ENCODE measurements at regions not wholly inside any gene's neighbourhood (a gene's known extent, or its start where the extent isn't known, plus 50 kb on each side); places are given as distances from the start of the nearest gene placed in this dataset.

DNA sequence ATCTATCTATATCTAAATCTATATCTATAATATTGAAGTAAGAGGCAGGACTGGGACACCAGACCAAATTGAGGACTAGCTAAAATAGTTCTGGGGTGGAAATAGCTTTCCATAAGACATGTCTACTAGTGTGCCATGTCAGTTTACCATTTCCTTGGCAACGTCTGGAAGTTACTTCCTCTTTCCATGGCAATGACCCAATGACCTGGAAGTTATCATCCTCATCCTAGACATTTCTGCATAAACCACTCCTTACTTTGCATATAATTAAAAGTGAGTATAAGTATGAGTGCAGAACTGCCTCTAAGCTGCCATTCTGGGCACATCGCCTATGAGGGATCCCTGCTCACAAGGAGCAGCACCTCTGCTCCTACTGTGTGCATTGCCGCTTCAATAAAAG is 734.0 kb upstream of the GCFC2 start:
- no peaks in the 10 kb centered on the region for H3K79me2 ChIP-seq (ENCODE audit: low read length)
- H2AFZ ChIP-seq (ENCODE audit: low read length) = no peak overlapping the region
- no peaks in the 10 kb centered on the region for H3K9me2 ChIP-seq (replicated peaks; ENCODE audit: insufficient read depth, low read length)
- H3F3A ChIP-seq (ENCODE audit: insufficient read depth, low read length) = no peaks in the 10 kb centered on the region
- no peak overlapping the region for H3K4me3 ChIP-seq (ENCODE audit: low read length)
- no peak for TF ChIP-seq EZH2phosphoT487 (IDR thresholded peaks at IDR 0.05; ENCODE audit: low read length)
- no peak for TF ChIP-seq EZH2 (optimal IDR thresholded peaks at IDR 0.05; ENCODE audit: low read depth, low read length)
- H3K4me1 ChIP-seq (ENCODE audit: low read length) = no peaks in the 10 kb centered on the region
- no peak for DNase-seq
- H3K27me3 ChIP-seq (replicated peaks; ENCODE audit: insufficient read depth, low read length) = no peaks in the 10 kb centered on the region
- H3K27ac ChIP-seq (ENCODE audit: low read length) = no peak overlapping the region
- H4K20me1 ChIP-seq (ENCODE audit: insufficient read depth, low read length) = no peaks in the 10 kb centered on the region
- no peak overlapping the region for H3K4me2 ChIP-seq (ENCODE audit: low read depth, low read length)
- H3K9ac ChIP-seq (ENCODE audit: low read length) = no peak overlapping the region
- no peaks in the 10 kb centered on the region for H3K9me3 ChIP-seq (replicated peaks; ENCODE audit: insufficient read depth, low read length)
- no peaks in the 10 kb centered on the region for H3K36me3 ChIP-seq (replicated peaks; ENCODE audit: insufficient read depth, low read length)

- no peaks in the 10 kb centered on the region for H3K27me3 ChIP-seq (replicated peaks; ENCODE audit: insufficient read depth, low read length)
- TF ChIP-seq EZH2phosphoT487 (IDR thresholded peaks at IDR 0.05; ENCODE audit: low read length) = no peak
- TF ChIP-seq EZH2 (optimal IDR thresholded peaks at IDR 0.05; ENCODE audit: low read depth, low read length) = no peak
- TF ChIP-seq, protein P1, sequence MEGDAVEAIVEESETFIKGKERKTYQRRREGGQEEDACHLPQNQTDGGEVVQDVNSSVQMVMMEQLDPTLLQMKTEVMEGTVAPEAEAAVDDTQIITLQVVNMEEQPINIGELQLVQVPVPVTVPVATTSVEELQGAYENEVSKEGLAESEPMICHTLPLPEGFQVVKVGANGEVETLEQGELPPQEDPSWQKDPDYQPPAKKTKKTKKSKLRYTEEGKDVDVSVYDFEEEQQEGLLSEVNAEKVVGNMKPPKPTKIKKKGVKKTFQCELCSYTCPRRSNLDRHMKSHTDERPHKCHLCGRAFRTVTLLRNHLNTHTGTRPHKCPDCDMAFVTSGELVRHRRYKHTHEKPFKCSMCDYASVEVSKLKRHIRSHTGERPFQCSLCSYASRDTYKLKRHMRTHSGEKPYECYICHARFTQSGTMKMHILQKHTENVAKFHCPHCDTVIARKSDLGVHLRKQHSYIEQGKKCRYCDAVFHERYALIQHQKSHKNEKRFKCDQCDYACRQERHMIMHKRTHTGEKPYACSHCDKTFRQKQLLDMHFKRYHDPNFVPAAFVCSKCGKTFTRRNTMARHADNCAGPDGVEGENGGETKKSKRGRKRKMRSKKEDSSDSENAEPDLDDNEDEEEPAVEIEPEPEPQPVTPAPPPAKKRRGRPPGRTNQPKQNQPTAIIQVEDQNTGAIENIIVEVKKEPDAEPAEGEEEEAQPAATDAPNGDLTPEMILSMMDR (IDR thresholded peaks at IDR 0.05; ENCODE audit: low read length) = no peak
- no peaks in the 10 kb centered on the region for H3F3A ChIP-seq (ENCODE audit: insufficient read depth, low read length)
- no peak overlapping the region for H3K27ac ChIP-seq (ENCODE audit: low read length)
- DNase-seq = no peak
- no peaks in the 10 kb centered on the region for H3K9me2 ChIP-seq (replicated peaks; ENCODE audit: insufficient read depth, low read length)
- H3K9me3 ChIP-seq (replicated peaks; ENCODE audit: insufficient read depth, low read length) = no peaks in the 10 kb centered on the region
- H4K20me1 ChIP-seq (ENCODE audit: insufficient read depth, low read length) = no peaks in the 10 kb centered on the region
- H3K36me3 ChIP-seq (replicated peaks; ENCODE audit: insufficient read depth, low read length) = no peaks in the 10 kb centered on the region
- no peak overlapping the region for H2AFZ ChIP-seq (ENCODE audit: low read length)
- H3K4me1 ChIP-seq (ENCODE audit: low read length) = no peaks in the 10 kb centered on the region
- H3K9ac ChIP-seq (ENCODE audit: low read length) = no peak overlapping the region
- H3K4me3 ChIP-seq (ENCODE audit: low read length) = no peak overlapping the region
- H3K79me2 ChIP-seq (ENCODE audit: low read length) = no peaks in the 10 kb centered on the region
- H3K4me2 ChIP-seq (ENCODE audit: low read depth, low read length) = no peak overlapping the region
Measured at GRCh38 chr2:76437564-76437963, 726.8 kb upstream of the GCFC2 start.

DNA sequence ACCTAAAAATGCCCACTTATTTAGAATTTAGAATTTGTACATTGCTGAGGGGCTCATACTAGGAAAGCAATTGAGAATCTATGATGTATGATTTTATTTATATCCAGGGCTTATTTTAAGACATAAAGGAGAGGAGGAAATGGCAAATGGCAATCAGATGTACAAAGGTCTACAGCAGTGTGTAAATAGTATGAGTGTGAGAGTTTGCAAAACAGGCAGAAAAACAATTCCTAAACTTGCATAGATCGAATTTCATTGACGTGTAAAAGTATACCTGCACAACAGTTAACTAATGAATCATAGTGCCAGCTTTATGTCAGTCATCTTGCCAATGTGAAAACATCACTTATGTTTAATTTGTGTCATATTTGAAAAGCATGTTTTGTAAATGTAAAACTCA is 718.7 kb upstream of the GCFC2 start:
- Histone ChIP-seq H2AFZ (ENCODE audit: low read length) (no peak overlapping the region), H3K4me2 (ENCODE audit: low read depth, low read length) (no peak overlapping the region), H3F3A (ENCODE audit: insufficient read depth, low read length) (no peaks in the 10 kb centered on the region), H3K27ac (ENCODE audit: low read length) (no peak overlapping the region), H3K27me3 (replicated peaks; ENCODE audit: insufficient read depth, low read length) (no peaks in the 10 kb centered on the region), H3K36me3 (replicated peaks; ENCODE audit: insufficient read depth, low read length) (no peaks in the 10 kb centered on the region), H4K20me1 (ENCODE audit: insufficient read depth, low read length) (no peaks in the 10 kb centered on the region), H3K9me3 (replicated peaks; ENCODE audit: insufficient read depth, low read length) (no peaks in the 10 kb centered on the region), H3K9ac (ENCODE audit: low read length) (no peak overlapping the region), H3K4me3 (ENCODE audit: low read length) (no peak overlapping the region), H3K9me2 (replicated peaks; ENCODE audit: insufficient read depth, low read length) (no peaks in the 10 kb centered on the region), H3K4me1 (ENCODE audit: low read length) (no peaks in the 10 kb centered on the region), H3K79me2 (ENCODE audit: low read length) (no peaks in the 10 kb centered on the region)
- TF ChIP-seq EZH2 (optimal IDR thresholded peaks at IDR 0.05; ENCODE audit: low read depth, low read length) = no peak
- no peak for TF ChIP-seq EZH2phosphoT487 (IDR thresholded peaks at IDR 0.05; ENCODE audit: low read length)
- no peak for DNase-seq

GRCh38 chr2:76427452-76427851 is 716.7 kb upstream of the GCFC2 start:
- H3K27ac ChIP-seq (ENCODE audit: low read length) = no peak overlapping the region
- H3F3A ChIP-seq (ENCODE audit: insufficient read depth, low read length) = no peaks in the 10 kb centered on the region
- H3K4me3 ChIP-seq (ENCODE audit: low read length) = no peak overlapping the region
- no peaks in the 10 kb centered on the region for H3K36me3 ChIP-seq (replicated peaks; ENCODE audit: insufficient read depth, low read length)
- no peaks in the 10 kb centered on the region for H3K4me1 ChIP-seq (ENCODE audit: low read length)
- H2AFZ ChIP-seq (ENCODE audit: low read length) = no peak overlapping the region
- no peaks in the 10 kb centered on the region for H3K9me2 ChIP-seq (replicated peaks; ENCODE audit: insufficient read depth, low read length)
- H4K20me1 ChIP-seq (ENCODE audit: insufficient read depth, low read length) = no peaks in the 10 kb centered on the region
- no peak overlapping the region for H3K4me2 ChIP-seq (ENCODE audit: low read depth, low read length)
- H3K9me3 ChIP-seq (replicated peaks; ENCODE audit: insufficient read depth, low read length) = no peaks in the 10 kb centered on the region
- DNase-seq = no peak
- no peaks in the 10 kb centered on the region for H3K27me3 ChIP-seq (replicated peaks; ENCODE audit: insufficient read depth, low read length)
- H3K9ac ChIP-seq (ENCODE audit: low read length) = no peak overlapping the region
- H3K79me2 ChIP-seq (ENCODE audit: low read length) = no peaks in the 10 kb centered on the region
- no peak for TF ChIP-seq EZH2 (optimal IDR thresholded peaks at IDR 0.05; ENCODE audit: low read depth, low read length)
- TF ChIP-seq, protein P1 (IDR thresholded peaks at IDR 0.05; ENCODE audit: low read length) = no peak
- TF ChIP-seq EZH2phosphoT487 (IDR thresholded peaks at IDR 0.05; ENCODE audit: low read length) = no peak
